Cardiac fibroblast (primary cell): ENCODE measurements at regions not wholly inside any gene's neighbourhood (a gene's known extent, or its start where the extent isn't known, plus 50 kb on each side); places are given as distances from the start of the nearest gene placed in this dataset.
"Not testable (repeated sequence)": the region's sequence is repeated elsewhere in the genome, so short reads cannot be mapped to it uniquely, and the experiment has no call there.

Source experiments
- DNase-seq, 2 donors: peaks; one replicate each; pipeline versions ENCODE4 v3.0.0 to v3.0.0-alpha.2; 2010; ENCODE audit warnings: low read depth in 2 of 2
- H3K4me3 ChIP-seq, 2 donors: replicated peaks in 1 of 2; 1 replicate in 1 of 2; 2 replicates in 1 of 2; pipeline ENCODE4 v1.5.1; 2011; ENCODE audit warnings: low read depth in 2 of 2, low read length in 2 of 2, mild to moderate bottlenecking in 2 of 2, moderate library complexity in 1 of 2
- TF ChIP-seq, protein P1 (sequence below): IDR thresholded peaks from one replicate; pipeline ENCODE4 v1.5.1; 2011; ENCODE audit warnings: low read depth, mild to moderate bottlenecking, low read length, inconsistent platforms

DNA sequence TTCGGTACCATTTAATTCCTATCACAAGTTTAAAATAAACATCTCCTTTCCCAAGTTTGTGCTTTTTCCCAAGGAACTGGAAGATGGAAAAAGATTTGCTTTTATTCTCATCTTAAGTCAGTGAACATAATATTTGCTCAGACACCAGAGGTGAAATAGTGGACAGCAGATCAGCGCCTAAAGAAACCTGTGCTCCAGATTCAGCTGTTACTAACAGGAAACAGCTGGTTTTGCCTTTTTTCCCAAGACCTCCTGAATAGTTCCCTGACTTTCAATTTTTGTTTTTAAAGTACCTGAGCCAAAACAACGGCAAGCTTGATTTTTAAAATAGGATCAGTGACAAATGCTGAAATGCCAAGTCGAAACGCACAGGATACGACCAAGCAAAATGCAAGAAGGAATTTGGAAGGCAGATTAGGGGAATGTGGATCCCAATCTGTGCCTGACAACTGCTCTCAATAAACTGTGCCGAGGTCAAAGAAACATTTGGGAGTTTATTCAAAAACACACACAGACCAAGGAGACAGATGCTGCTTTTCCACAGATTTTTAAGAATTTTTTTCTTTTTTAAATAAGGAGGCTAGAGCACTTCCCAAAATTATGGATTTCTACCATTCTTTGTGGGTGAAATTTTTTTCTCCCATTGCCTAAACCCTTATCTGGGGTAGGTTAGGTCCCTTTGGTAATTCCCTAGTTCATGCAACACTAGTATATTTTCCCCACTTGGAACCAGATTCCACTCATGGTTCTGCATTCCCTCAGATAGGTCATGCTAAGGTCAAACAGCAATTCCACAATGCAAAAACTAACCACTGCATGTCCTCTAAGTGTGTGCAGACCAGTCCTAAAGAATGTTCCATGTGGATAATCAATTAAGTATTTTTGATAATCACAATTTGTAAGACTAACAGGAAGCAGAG lies 121.5 kb upstream of the PDE1A start:
- DNase-seq, result peak; percentile 21 to 77
- TF ChIP-seq, protein P1, sequence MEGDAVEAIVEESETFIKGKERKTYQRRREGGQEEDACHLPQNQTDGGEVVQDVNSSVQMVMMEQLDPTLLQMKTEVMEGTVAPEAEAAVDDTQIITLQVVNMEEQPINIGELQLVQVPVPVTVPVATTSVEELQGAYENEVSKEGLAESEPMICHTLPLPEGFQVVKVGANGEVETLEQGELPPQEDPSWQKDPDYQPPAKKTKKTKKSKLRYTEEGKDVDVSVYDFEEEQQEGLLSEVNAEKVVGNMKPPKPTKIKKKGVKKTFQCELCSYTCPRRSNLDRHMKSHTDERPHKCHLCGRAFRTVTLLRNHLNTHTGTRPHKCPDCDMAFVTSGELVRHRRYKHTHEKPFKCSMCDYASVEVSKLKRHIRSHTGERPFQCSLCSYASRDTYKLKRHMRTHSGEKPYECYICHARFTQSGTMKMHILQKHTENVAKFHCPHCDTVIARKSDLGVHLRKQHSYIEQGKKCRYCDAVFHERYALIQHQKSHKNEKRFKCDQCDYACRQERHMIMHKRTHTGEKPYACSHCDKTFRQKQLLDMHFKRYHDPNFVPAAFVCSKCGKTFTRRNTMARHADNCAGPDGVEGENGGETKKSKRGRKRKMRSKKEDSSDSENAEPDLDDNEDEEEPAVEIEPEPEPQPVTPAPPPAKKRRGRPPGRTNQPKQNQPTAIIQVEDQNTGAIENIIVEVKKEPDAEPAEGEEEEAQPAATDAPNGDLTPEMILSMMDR, result no peak
- H3K4me3 ChIP-seq, result no peak overlapping the region

DNA sequence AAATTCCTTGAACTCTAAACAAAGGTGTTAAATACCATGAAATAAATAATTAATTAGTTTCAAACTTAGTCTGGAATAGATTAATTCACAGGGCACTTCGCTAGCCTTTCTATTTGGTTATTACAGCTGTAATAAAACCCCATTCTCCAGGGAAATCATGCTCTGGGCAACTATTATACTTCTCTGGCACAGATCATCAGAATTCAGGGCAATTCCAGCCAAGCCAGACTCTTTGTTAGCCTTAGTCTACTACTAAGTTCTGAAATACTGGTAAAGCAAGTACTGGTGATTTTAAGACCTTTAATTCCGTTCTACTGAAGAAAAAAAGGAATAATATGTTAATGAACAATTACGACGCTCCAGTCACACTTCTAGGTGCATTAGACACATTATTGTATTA lies 123.4 kb upstream of the PDE1A start:
- TF ChIP-seq, protein P1, result no peak
- no peak overlapping the region for H3K4me3 ChIP-seq
- DNase-seq, result no peak

DNA sequence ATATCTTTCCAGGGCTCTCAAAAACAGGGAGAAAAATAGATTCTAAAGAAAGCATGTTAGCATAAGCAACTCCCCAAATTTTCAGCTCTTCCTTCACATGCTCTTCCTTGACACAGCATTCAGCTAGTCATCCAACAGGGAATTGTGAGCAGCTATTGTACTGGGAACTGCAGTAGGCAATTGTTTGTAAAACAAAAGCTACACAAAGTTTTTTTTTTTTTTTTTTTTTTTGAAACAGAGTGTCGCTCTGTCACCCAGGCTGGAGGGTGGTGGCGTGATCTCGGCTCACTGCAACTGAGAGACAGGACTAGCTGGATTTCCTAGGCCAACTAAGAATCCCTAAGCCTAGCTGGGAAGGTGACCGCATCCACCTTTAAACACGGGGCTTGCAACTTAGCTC lies 125.4 kb upstream of the PDE1A start:
- H3K4me3 ChIP-seq, DNase-seq: not testable (repeated sequence)

DNA sequence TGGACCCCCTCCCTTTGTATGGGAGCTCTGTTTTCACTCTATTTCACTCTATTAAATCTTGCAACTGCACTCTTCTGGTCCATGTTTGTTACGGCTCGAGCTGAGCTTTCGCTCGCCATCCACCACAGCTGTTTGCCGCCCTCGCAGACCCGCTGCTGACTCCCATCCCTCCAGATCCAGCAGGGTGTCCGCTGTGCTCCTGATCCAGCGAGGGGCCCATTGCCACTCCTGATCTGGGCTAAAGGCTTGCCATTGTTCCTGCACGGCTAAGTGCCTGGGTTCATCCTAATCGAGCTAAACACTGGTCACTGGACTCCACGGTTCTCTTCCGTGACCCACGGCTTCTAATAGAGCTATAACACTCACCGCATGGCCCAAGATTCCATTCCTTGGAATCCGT lies 125.9 kb upstream of the PDE1A start:
- DNase-seq, H3K4me3 ChIP-seq: not testable (repeated sequence)

DNA sequence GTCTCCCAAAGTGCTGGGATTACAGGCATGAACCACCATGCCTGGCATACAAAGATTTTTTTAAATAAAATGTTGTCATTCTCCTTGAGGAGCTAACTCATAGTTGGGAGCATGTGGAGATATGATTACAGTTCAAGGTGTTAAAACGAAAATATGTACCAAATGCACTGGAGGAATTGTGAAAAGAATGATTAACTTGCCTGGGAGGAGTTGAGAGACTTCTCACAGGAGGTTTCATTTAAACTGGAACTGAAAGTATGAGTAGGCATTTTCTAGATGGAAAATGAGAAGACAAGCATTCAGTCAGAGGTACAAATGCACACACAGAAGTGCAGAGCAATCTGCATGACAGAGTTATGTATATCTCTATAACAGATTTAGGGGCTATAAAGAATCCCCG lies 126.6 kb upstream of the PDE1A start:
- DNase-seq, result no peak
- TF ChIP-seq, protein P1, result no peak
- no peak overlapping the region for H3K4me3 ChIP-seq

DNA sequence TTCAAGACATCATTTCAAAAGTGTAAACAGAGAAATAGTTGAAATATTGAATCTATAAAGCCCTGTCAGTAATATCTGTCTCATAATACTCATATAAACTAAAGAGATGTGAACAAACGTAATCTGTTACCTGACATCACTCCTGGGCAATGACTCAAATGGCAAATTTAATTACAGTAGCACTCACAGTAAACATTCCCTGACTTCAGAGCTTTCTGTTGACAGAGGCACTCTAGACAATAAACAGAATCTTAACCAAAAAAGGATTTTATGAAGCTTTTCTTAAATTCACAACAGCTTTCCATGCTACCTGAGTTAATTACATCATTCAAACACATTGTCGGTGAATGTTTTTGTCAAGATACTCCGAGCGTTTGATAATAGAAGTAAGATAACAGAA lies 128.1 kb upstream of the PDE1A start:
- no peak overlapping the region for H3K4me3 ChIP-seq
- TF ChIP-seq, protein P1, result no peak
- no peak for DNase-seq

DNA sequence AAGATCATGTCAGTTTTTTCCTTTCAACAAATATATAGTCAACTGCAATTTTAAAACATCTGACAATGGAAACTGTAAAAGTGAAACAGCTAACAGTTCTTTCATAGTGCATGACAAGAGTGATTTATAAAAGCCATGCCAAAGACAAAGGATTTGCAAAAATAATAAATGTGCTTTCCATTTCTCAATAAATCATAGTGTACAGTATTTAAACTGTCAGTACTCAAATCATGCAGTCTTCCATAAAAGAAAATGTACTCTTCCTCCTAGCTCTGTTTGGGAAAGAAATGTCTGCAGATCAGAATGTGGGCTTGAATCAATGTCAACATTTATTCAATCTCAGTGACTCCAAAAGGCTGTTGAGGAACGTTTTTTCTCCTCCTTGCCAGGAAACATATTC lies 131.7 kb upstream of the PDE1A start:
- DNase-seq, result no peak
- TF ChIP-seq, protein P1, result no peak
- H3K4me3 ChIP-seq, result no peak overlapping the region

DNA sequence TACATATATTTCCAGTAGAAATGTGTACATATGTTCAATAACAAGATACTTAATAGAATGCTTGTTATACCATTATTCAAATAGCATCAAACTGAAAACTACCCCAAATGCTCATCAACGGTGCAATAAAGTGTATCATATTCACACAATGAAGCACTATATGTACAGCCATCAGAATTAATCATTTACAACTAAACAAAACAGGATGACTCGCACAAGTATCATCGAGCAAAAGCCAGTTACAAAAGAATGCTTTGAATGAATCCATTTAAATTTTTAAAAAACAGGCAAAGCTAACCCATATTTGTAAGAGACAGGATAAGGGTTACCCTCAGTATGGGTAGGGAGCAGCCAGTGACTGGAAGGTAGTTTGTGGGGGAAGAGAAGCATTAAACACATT lies 132.8 kb upstream of the PDE1A start:
- TF ChIP-seq, protein P1, result no peak
- DNase-seq, result peak in 1 of 2 donors; percentile 48
- H3K4me3 ChIP-seq, result no peak overlapping the region
